Spinal cord (tissue), 9 donors: ENCODE measurements at regions not wholly inside any gene's neighbourhood (a gene's known extent, or its start where the extent isn't known, plus 50 kb on each side); places are given as distances from the start of the nearest gene placed in this dataset.
"Not testable (repeated sequence)": the region's sequence is repeated elsewhere in the genome, so short reads cannot be mapped to it uniquely, and the experiment has no call there.

Source experiments
- DNase-seq, 6 donors: peaks; one replicate each; pipeline versions ENCODE4 v3.0.0 to v3.0.0-alpha.2; 2013 to 2015; ENCODE audit warnings: low spot score in 6 of 6, low read depth in 4 of 6
- H3K27ac ChIP-seq: one replicate; pipeline ENCODE4 v1.5.1; 2013; ENCODE audit warnings: low read depth, low read length, control low read depth
- H3K27me3 ChIP-seq: one replicate; pipeline ENCODE4 v1.6.1; 2013; ENCODE audit warnings: low read length; ENCODE audit not compliant: control insufficient read depth, insufficient read depth
- H3K36me3 ChIP-seq: one replicate; pipeline ENCODE4 v1.6.1; 2013; ENCODE audit warnings: low read length; ENCODE audit not compliant: control insufficient read depth, insufficient read depth
- H3K4me1 ChIP-seq: one replicate; pipeline ENCODE4 v1.6.1; 2013; ENCODE audit warnings: low read length; ENCODE audit not compliant: control insufficient read depth, insufficient read depth
- H3K4me3 ChIP-seq: one replicate; pipeline ENCODE4 v1.5.1; 2013; ENCODE audit warnings: low read depth, low read length, control low read depth
- H3K9me3 ChIP-seq: one replicate; pipeline ENCODE4 v1.6.1; 2013; ENCODE audit warnings: low read length; ENCODE audit not compliant: control insufficient read depth, insufficient read depth
- WGBS: methylation state at CpG from one replicate; pipeline ENCODE4 v1.1.5; 2013; ENCODE audit warnings: missing lambda C conversion rate; ENCODE audit not compliant: insufficient coverage; 5-methylcytosine and 5-hydroxymethylcytosine counted together
- donor health status: healthy.

GRCh38 chr5:38692781-38693527 is 136.5 kb upstream of the LIFR start:
- H3K4me3 ChIP-seq: no peak overlapping the region
- no peaks in the 10 kb centered on the region for H3K9me3 ChIP-seq
- WGBS: 62% methylated on average over 6 of the region's 6 CpGs
- peaks cover 2% of the 10 kb centered on the region for H3K27me3 ChIP-seq
- no peak overlapping the region for H3K27ac ChIP-seq
- no peaks in the 10 kb centered on the region for H3K4me1 ChIP-seq
- no peaks in the 10 kb centered on the region for H3K36me3 ChIP-seq
- DNase-seq: peak in 1 of 6 donors; percentile 9

- peaks cover 2% of the 10 kb centered on the region for H3K27me3 ChIP-seq
- WGBS: 32% methylated on average over 6 of the region's 9 CpGs
- no peak for DNase-seq
- peaks cover 1% of the 10 kb centered on the region for H3K9me3 ChIP-seq
- H3K4me1 ChIP-seq: no peaks in the 10 kb centered on the region
- H3K27ac ChIP-seq: no peak overlapping the region
- no peak overlapping the region for H3K4me3 ChIP-seq
- H3K36me3 ChIP-seq: no peaks in the 10 kb centered on the region
Measured at GRCh38 chr5:38695021-38695958, 138.8 kb upstream of the LIFR start.

GRCh38 chr5:38697013-38697412 is 140.6 kb upstream of the LIFR start:
- H3K27me3 ChIP-seq: peaks cover 2% of the 10 kb centered on the region
- no peak overlapping the region for H3K27ac ChIP-seq
- no peak for DNase-seq
- peaks cover 1% of the 10 kb centered on the region for H3K9me3 ChIP-seq
- H3K36me3 ChIP-seq: no peaks in the 10 kb centered on the region
- H3K4me3 ChIP-seq: no peak overlapping the region
- no peaks in the 10 kb centered on the region for H3K4me1 ChIP-seq

GRCh38 chr5:38705529-38705928 is 140.3 kb upstream of the OSMR start:
- WGBS: no CpG with 5 or more reads among the region's 4 CpGs
- H3K36me3 ChIP-seq, H3K4me1 ChIP-seq, H3K9me3 ChIP-seq, DNase-seq, H3K4me3 ChIP-seq, H3K27ac ChIP-seq, H3K27me3 ChIP-seq: not testable (repeated sequence)

GRCh38 chr5:38706376-38706775 is 139.4 kb upstream of the OSMR start:
- DNase-seq: no peak
- Histone ChIP-seq H3K27ac (no peak overlapping the region), H3K9me3 (no peaks in the 10 kb centered on the region), H3K4me3 (no peak overlapping the region), H3K4me1 (peaks cover 2% of the 10 kb centered on the region), H3K27me3 (no peaks in the 10 kb centered on the region), H3K36me3 (no peaks in the 10 kb centered on the region)
- 100% methylated on average over 1 of the region's 3 CpGs for WGBS

GRCh38 chr5:38707352-38708210 is 138.2 kb upstream of the OSMR start:
- Histone ChIP-seq H3K4me3 (no peak overlapping the region), H3K36me3 (no peaks in the 10 kb centered on the region), H3K9me3 (no peaks in the 10 kb centered on the region), H3K4me1 (peaks cover 2% of the 10 kb centered on the region), H3K27ac (no peak overlapping the region), H3K27me3 (no peaks in the 10 kb centered on the region)
- 77% methylated on average over 2 of the region's 10 CpGs for WGBS
- no peak for DNase-seq

- no peaks in the 10 kb centered on the region for H3K36me3 ChIP-seq
- peaks cover 2% of the 10 kb centered on the region for H3K4me1 ChIP-seq
- H3K4me3 ChIP-seq: no peak overlapping the region
- no peaks in the 10 kb centered on the region for H3K27me3 ChIP-seq
- no CpG with 5 or more reads among the region's 2 CpGs for WGBS
- no peaks in the 10 kb centered on the region for H3K9me3 ChIP-seq
- DNase-seq: no peak
- H3K27ac ChIP-seq: no peak overlapping the region
Measured at GRCh38 chr5:38709678-38710306, 136.0 kb upstream of the OSMR start.

DNA sequence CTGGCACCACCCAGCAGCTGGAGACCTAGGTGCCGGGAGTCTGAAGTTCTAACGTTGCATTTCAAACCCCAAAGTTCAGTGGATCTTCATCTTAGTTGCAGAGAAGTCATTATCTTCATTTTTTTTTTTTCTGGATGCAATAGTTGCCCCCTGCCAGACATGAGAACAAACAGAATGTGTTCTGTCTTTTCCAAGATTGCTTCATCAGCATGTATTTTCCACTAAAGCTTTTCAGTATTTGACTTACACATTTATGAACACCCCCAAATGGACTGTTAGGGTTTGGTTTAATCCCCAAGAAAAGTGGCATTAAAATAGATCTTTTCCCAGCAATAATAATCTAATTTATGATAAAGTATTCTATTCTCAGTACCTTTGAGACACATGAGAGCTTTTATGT is 135.2 kb upstream of the OSMR start:
- no peaks in the 10 kb centered on the region for H3K9me3 ChIP-seq
- H3K27me3 ChIP-seq: no peaks in the 10 kb centered on the region
- peak in 1 of 6 donors; percentile 46 for DNase-seq
- no peaks in the 10 kb centered on the region for H3K36me3 ChIP-seq
- H3K4me3 ChIP-seq: no peak overlapping the region
- WGBS: 85% methylated on average over 2 of the region's 2 CpGs
- H3K27ac ChIP-seq: no peak overlapping the region
- peaks cover 2% of the 10 kb centered on the region for H3K4me1 ChIP-seq

DNA sequence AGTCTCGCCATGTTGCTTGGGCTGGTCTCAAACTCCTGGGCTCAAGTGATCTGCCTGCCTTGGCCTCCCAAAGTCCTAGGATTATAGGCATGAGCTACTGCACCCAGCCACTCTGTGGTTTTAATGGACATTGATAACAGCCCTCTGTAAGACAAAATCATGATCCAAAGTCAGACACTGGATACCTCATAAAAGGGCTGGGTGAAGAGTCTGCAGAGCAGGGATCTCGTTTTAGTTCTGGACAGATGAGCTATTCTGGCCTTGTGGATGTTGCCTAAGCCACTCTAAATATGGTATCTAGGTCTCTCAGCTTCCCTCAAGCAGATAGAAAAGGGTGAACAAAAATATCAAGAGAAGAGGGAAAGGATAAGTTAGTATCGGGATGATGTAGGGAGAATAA is 133.4 kb upstream of the OSMR start:
- H3K9me3 ChIP-seq: no peaks in the 10 kb centered on the region
- 80% methylated on average over 1 of the region's 3 CpGs for WGBS
- H3K4me1 ChIP-seq: peaks cover 2% of the 10 kb centered on the region
- H3K27ac ChIP-seq: no peak overlapping the region
- H3K36me3 ChIP-seq: no peaks in the 10 kb centered on the region
- DNase-seq: no peak
- no peaks in the 10 kb centered on the region for H3K27me3 ChIP-seq
- no peak overlapping the region for H3K4me3 ChIP-seq
